Lower leg skin (tissue), 4 donors: ENCODE measurements at regions not wholly inside any gene's neighbourhood (a gene's known extent, or its start where the extent isn't known, plus 50 kb on each side); places are given as distances from the start of the nearest gene placed in this dataset.

Source experiments
- DNase-seq, 2 donors: peaks; one replicate each; pipeline ENCODE4 v3.0.0-alpha.2; 2019; ENCODE audit warnings: low spot score in 2 of 2
- H3K4me3 ChIP-seq: fragments of 200-600 bp; sonication (generic); 2 replicates; pipeline ENCODE4 v1.5.1; 2017; ENCODE audit warnings: mild to moderate bottlenecking, low read depth; ENCODE audit not compliant: poor library complexity, severe bottlenecking
- CTCF ChIP-seq, 3 donors: fragments of 450-650 bp; IDR thresholded peaks; one replicate each; pipeline ENCODE4 v1.5.1; 2016; ENCODE audit warnings: antibody characterized with exemption in 3 of 3, mild to moderate bottlenecking in 3 of 3, moderate library complexity in 2 of 3
- POLR2A ChIP-seq, 2 donors: fragments of 450-650 bp; IDR thresholded peaks; one replicate each; pipeline ENCODE4 v1.6.1; 2016 to 2017; ENCODE audit warnings: antibody characterized with exemption in 2 of 2, mild to moderate bottlenecking in 1 of 2, moderate library complexity in 1 of 2
- WGBS, 2 donors: methylation state at CpG; one replicate each; pipeline ENCODE4 v1.1.5; 2018; 5-methylcytosine and 5-hydroxymethylcytosine counted together
- intact Hi-C: fragments of 100-400 bp; cut with DNase I; formaldehyde crosslinking; loops from one replicate; pipeline ENCODE4 v1.15.0; 2023; ENCODE audit warnings: low total_unique reads

DNA sequence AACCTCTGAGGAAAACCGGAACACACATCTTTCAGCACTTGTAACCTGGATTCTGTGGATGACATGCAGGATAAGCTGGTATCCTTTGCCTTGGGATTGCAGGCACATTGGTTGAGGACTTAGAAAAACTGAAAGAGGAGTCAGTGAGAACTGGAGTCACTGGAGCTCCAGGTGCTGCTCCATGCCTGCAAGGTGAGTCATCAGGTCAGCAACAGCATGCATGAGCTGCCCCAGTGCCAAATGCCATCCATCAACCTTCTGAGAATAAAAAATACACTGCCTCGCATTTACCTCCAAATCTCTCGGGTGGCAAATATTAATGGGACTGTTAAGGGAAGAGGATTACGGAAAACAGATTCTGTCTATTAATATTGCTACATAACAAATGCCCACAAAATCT, 729.1 kb downstream of the NTRK3 start:
- DNase-seq, result no peak
- no peak overlapping the region for H3K4me3 ChIP-seq
- WGBS, 2 donors, result 72 to 78% methylated on average over 4 of the region's 4 CpGs
- TF ChIP-seq CTCF (IDR thresholded peaks at IDR 0.05) (no peak), POLR2A (IDR thresholded peaks at IDR 0.05) (no peak)
- intact Hi-C loops, result no loop called here

DNA sequence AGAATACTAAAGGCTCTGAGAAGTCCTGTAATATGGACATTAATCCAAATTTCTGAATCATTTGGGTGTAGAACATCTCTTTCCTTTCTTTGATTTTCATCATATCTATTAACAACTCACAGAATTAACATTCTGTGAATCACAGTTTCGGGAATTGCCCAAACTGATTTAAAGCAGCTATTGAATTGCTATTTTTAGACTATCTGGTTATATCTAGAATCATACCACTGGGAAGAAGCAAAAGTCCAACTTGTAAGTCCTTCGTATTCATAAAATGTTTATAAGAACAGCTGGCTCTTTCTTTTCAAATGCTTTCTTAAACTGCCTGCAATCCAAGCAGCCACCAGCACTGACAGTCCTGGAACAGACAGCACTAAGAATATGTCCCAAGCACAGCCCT, 733.0 kb downstream of the NTRK3 start:
- intact Hi-C loops, result no loop called here
- 68 to 77% methylated on average over 2 of the region's 2 CpGs for WGBS, 2 donors
- no peak for DNase-seq
- no peak overlapping the region for H3K4me3 ChIP-seq
- TF ChIP-seq CTCF (IDR thresholded peaks at IDR 0.05) (no peak), POLR2A (IDR thresholded peaks at IDR 0.05) (no peak)

- intact Hi-C loops, result no loop called here
- no peak for DNase-seq
- WGBS, 2 donors, result 52 to 70% methylated on average over 1 of the region's 1 CpG
Measured at GRCh38 chr15:87522997-87523396, 733.5 kb downstream of the NTRK3 start.

GRCh38 chr15:87518957-87519356, 737.6 kb downstream of the NTRK3 start:
- intact Hi-C loops, result loop anchor here (5.0 kb wide), 1 partner anchor 112 kb away; no protein-coding TSS in a partner anchor
- WGBS, 2 donors, result 72 to 73% methylated on average over 3 of the region's 3 CpGs

More at GRCh38 chr15:87522997-87523396, 733.5 kb downstream of the NTRK3 start:
- no peak overlapping the region for H3K4me3 ChIP-seq
- TF ChIP-seq POLR2A (IDR thresholded peaks at IDR 0.05) (no peak), CTCF (IDR thresholded peaks at IDR 0.05) (no peak)

DNA sequence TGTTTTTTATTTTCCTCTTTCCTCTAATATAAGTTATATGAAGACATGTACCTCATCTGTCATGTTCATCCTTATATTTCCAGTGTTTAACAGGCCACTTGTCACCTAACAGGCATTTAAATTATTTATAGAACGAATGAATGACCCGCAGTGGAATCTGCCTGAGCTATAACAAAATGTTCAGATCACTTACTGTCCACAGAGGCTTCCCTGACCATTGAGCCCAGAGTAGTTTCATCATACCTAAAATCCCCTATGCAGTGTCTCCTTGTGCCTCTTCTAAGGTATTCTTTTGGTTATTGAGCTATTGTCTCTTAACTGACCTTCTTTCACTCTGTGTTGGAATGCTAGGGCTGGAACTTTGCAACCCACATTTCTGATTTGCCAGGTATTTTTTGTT, 748.5 kb downstream of the NTRK3 start:
- intact Hi-C loops, result no loop called here
- H3K4me3 ChIP-seq, result no peak overlapping the region
- no peak for TF ChIP-seq POLR2A (IDR thresholded peaks at IDR 0.05)
- no peak for TF ChIP-seq CTCF (IDR thresholded peaks at IDR 0.05)
- 84 to 91% methylated on average over 2 of the region's 2 CpGs for WGBS, 2 donors
- DNase-seq, result no peak

More at GRCh38 chr15:87518957-87519356, 737.6 kb downstream of the NTRK3 start:
- no peak overlapping the region for H3K4me3 ChIP-seq
- TF ChIP-seq CTCF (IDR thresholded peaks at IDR 0.05), result no peak
- TF ChIP-seq POLR2A (IDR thresholded peaks at IDR 0.05), result no peak
- DNase-seq, result no peak

DNA sequence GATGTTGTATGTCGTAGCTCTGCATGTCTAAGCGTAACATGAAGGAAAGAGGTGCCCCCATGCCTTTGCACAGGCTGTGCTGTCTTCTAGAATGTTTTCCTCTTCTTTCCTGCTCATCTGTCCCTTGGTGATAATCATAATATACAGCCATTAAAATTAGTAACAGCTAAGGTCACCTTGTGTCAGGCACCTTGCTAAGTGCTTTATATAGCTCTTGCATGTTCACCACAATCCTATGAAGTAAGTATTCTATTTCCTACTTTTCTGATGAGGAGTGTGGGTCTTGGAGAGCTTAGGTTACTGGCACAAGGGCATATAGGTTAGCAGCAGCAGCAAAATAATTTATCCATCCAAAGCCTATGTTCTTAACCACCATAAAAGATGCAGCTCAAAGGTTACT, 754.4 kb downstream of the NTRK3 start:
- no peak overlapping the region for H3K4me3 ChIP-seq
- 91 to 93% methylated on average over 2 of the region's 2 CpGs for WGBS, 2 donors
- no peak for DNase-seq
- TF ChIP-seq CTCF (IDR thresholded peaks at IDR 0.05), result no peak
- TF ChIP-seq POLR2A (IDR thresholded peaks at IDR 0.05), result no peak
- intact Hi-C loops, result no loop called here
